Neuronal stem cell (in vitro differentiated cells): ENCODE measurements at regions not wholly inside any gene's neighbourhood (a gene's known extent, or its start where the extent isn't known, plus 50 kb on each side); places are given as distances from the start of the nearest gene placed in this dataset.

ENCODE experiments used
- DNase-seq: peaks from one replicate; pipeline ENCODE4 v3.0.0-alpha.2; 2013; ENCODE audit warnings: low spot score
- H2AFZ ChIP-seq: one replicate; pipeline ENCODE4 v1.6.1; 2013; ENCODE audit warnings: mild to moderate bottlenecking, low read length, inconsistent platforms
- H2AK5ac ChIP-seq: 2 replicates; pipeline ENCODE4 v1.6.1; 2013; ENCODE audit warnings: low read depth, mild to moderate bottlenecking, inconsistent platforms, low read length, moderate library complexity, mixed read lengths
- H2BK120ac ChIP-seq: 2 replicates; pipeline ENCODE4 v1.6.1; 2013; ENCODE audit warnings: low read depth, mild to moderate bottlenecking, inconsistent platforms, low read length, moderate library complexity, mixed read lengths
- H2BK12ac ChIP-seq: one replicate; pipeline ENCODE4 v1.6.1; 2013; ENCODE audit warnings: low read length, inconsistent platforms
- H2BK15ac ChIP-seq: 2 replicates; pipeline ENCODE4 v1.6.1; 2013; ENCODE audit warnings: mild to moderate bottlenecking, low read length, inconsistent platforms, mixed read lengths
- H2BK5ac ChIP-seq: one replicate; pipeline ENCODE4 v1.6.1; 2013; ENCODE audit warnings: inconsistent platforms, mild to moderate bottlenecking, low read length, moderate library complexity
- H3K14ac ChIP-seq: one replicate; pipeline ENCODE4 v1.6.1; 2013; ENCODE audit warnings: low read length, inconsistent platforms
- H3K18ac ChIP-seq: 2 replicates; pipeline ENCODE4 v1.6.1; 2013; ENCODE audit warnings: low read length, inconsistent platforms
- H3K23ac ChIP-seq: 2 replicates; pipeline ENCODE4 v1.6.1; 2013; ENCODE audit warnings: low read depth, mild to moderate bottlenecking, mixed read lengths, low read length, inconsistent platforms; ENCODE audit not compliant: poor library complexity
- H3K27ac ChIP-seq: replicated peaks from 3 replicates; pipeline ENCODE4 v1.5.1; 2013; ENCODE audit warnings: low read length, inconsistent platforms
- H3K27me3 ChIP-seq, 3 experiments: 2 replicates each; pipeline ENCODE4 v1.6.1; 2013; ENCODE audit warnings: low read length in 3 of 3, mild to moderate bottlenecking in 2 of 3, inconsistent platforms in 1 of 3, low read depth in 1 of 3, mixed read lengths in 1 of 3, moderate library complexity in 1 of 3; ENCODE audit not compliant: control insufficient read depth in 3 of 3, insufficient read depth in 3 of 3
- H3K36me3 ChIP-seq, 2 donors: replicated peaks in 1 of 2; 2 replicates each; pipeline ENCODE4 v1.6.1; 2013; ENCODE audit warnings: low read length in 2 of 2; ENCODE audit not compliant: control insufficient read depth in 2 of 2, insufficient read depth in 2 of 2
- H3K4ac ChIP-seq: 2 replicates; pipeline ENCODE4 v1.6.1; 2013; ENCODE audit warnings: inconsistent platforms, mild to moderate bottlenecking, low read length, moderate library complexity
- H3K4me1 ChIP-seq, 2 donors: 1 replicate in 1 of 2; 2 replicates in 1 of 2; pipeline ENCODE4 v1.6.1; 2013; ENCODE audit warnings: low read length in 2 of 2, low read depth in 1 of 2; ENCODE audit not compliant: control insufficient read depth in 2 of 2, insufficient read depth in 1 of 2
- H3K4me2 ChIP-seq: one replicate; pipeline ENCODE4 v1.6.1; 2013; ENCODE audit warnings: mild to moderate bottlenecking, low read length, inconsistent platforms; ENCODE audit not compliant: insufficient read depth, poor library complexity, severe bottlenecking
- H3K4me3 ChIP-seq, 2 donors: 2 replicates each; pipeline ENCODE4 v1.5.1; 2013; ENCODE audit warnings: low read length in 2 of 2, mild to moderate bottlenecking in 2 of 2, inconsistent platforms in 1 of 2, moderate library complexity in 1 of 2
- H3K79me1 ChIP-seq: one replicate; pipeline ENCODE4 v1.6.1; 2013; ENCODE audit warnings: low read depth, mild to moderate bottlenecking, inconsistent platforms, low read length, moderate library complexity
- H3K9ac ChIP-seq: one replicate; pipeline ENCODE4 v1.6.1; 2013; ENCODE audit warnings: mild to moderate bottlenecking, low read depth, low read length, inconsistent platforms; ENCODE audit not compliant: poor library complexity
- H3K9me3 ChIP-seq, 2 donors: replicated peaks in 1 of 2; 2 replicates each; pipeline versions ENCODE3 to v1.6.1; 2013; ENCODE audit warnings: low read length in 2 of 2, mild to moderate bottlenecking in 2 of 2, inconsistent platforms in 1 of 2, low read depth in 1 of 2, mixed read lengths in 1 of 2, moderate library complexity in 1 of 2; ENCODE audit not compliant: control insufficient read depth in 2 of 2, insufficient read depth in 1 of 2
- H4K8ac ChIP-seq: one replicate; pipeline ENCODE4 v1.6.1; 2013; ENCODE audit warnings: low read depth, mild to moderate bottlenecking, inconsistent platforms, low read length, moderate library complexity
- H4K91ac ChIP-seq: one replicate; pipeline ENCODE4 v1.6.1; 2013; ENCODE audit warnings: low read length, low read depth, mild to moderate bottlenecking, inconsistent platforms; ENCODE audit not compliant: poor library complexity
- WGBS, 2 donors: extraction: QIAGEN DNeasy Blood & Tissue Kit; methylation state at CpG; one replicate each; pipeline ENCODE4 v1.1.7; 2013; ENCODE audit warnings: missing lambda C conversion rate in 2 of 2, mixed read lengths in 1 of 2; ENCODE audit not compliant: insufficient read length in 2 of 2, insufficient replicate concordance in 1 of 2; ENCODE audit errors: extremely low coverage in 2 of 2; 5-methylcytosine and 5-hydroxymethylcytosine counted together

- no peak for DNase-seq
- no peak overlapping the region for H2BK5ac ChIP-seq
- no peaks in the 10 kb centered on the region for H3K79me1 ChIP-seq
- H3K36me3 ChIP-seq, result no peaks in the 10 kb centered on the region
- H2BK12ac ChIP-seq, result no peak overlapping the region
- H3K27ac ChIP-seq, result no peak overlapping the region
- no peak overlapping the region for H2AFZ ChIP-seq
- no peak overlapping the region for H3K18ac ChIP-seq
- H3K4me1 ChIP-seq, result peaks cover 0 to 7% of the 10 kb centered on the region in 2 donors
- no peaks in the 10 kb centered on the region for H3K27me3 ChIP-seq
- no peak overlapping the region for H3K23ac ChIP-seq
- H3K4me3 ChIP-seq, result no peak overlapping the region
- no peak overlapping the region for H3K9ac ChIP-seq
- no peak overlapping the region for H2AK5ac ChIP-seq
- no peak overlapping the region for H3K4ac ChIP-seq
- H2BK120ac ChIP-seq, result no peak overlapping the region
- H2BK15ac ChIP-seq, result no peak overlapping the region
- H3K4me2 ChIP-seq, result no peak overlapping the region
- H4K8ac ChIP-seq, result no peak overlapping the region
- no peak overlapping the region for H3K14ac ChIP-seq
- no peaks in the 10 kb centered on the region for H3K9me3 ChIP-seq
- no peak overlapping the region for H4K91ac ChIP-seq
- no CpG with 5 or more reads among the region's 1 CpG for WGBS, 2 donors
Measured at GRCh38 chr1:222931023-222931422, 116.2 kb downstream of the DISP1 start.

- Histone ChIP-seq H3K9ac (no peak overlapping the region), H3K4me1 (peaks cover 0 to 3% of the 10 kb centered on the region in 2 donors)
- no CpG with 5 or more reads among the region's 2 CpGs for WGBS, 2 donors
Measured at GRCh38 chr1:222933273-222933672, 118.4 kb downstream of the DISP1 start.

GRCh38 chr1:222935239-222935900 is 120.5 kb downstream of the DISP1 start:
- no peak overlapping the region for H3K4me3 ChIP-seq
- H3K9ac ChIP-seq, result no peak overlapping the region
- WGBS, 2 donors, result no CpG with 5 or more reads among the region's 3 CpGs
- no peak overlapping the region for H2BK5ac ChIP-seq
- no peaks in the 10 kb centered on the region for H3K9me3 ChIP-seq
- no peak overlapping the region for H4K8ac ChIP-seq
- H3K14ac ChIP-seq, result no peak overlapping the region
- peaks cover 0 to 2% of the 10 kb centered on the region in 2 donors for H3K4me1 ChIP-seq
- H2BK12ac ChIP-seq, result no peak overlapping the region
- no peak for DNase-seq
- no peak overlapping the region for H3K18ac ChIP-seq
- no peak overlapping the region for H3K23ac ChIP-seq
- H3K4ac ChIP-seq, result no peak overlapping the region
- H2AK5ac ChIP-seq, result no peak overlapping the region
- H4K91ac ChIP-seq, result peak overlapping the region; percentile 43
- no peak overlapping the region for H2BK15ac ChIP-seq
- H3K79me1 ChIP-seq, result no peaks in the 10 kb centered on the region
- no peak overlapping the region for H2AFZ ChIP-seq
- H3K27me3 ChIP-seq, result no peaks in the 10 kb centered on the region
- H3K27ac ChIP-seq, result no peak overlapping the region
- H3K4me2 ChIP-seq, result no peak overlapping the region
- no peaks in the 10 kb centered on the region for H3K36me3 ChIP-seq
- no peak overlapping the region for H2BK120ac ChIP-seq

More at GRCh38 chr1:222933273-222933672, 118.4 kb downstream of the DISP1 start:
- Histone ChIP-seq H2AFZ (no peak overlapping the region), H3K27me3 (no peaks in the 10 kb centered on the region), H3K4me3 (no peak overlapping the region), H3K4ac (no peak overlapping the region), H4K8ac (no peak overlapping the region), H2BK15ac (no peak overlapping the region), H3K79me1 (no peaks in the 10 kb centered on the region), H2AK5ac (no peak overlapping the region), H3K9me3 (no peaks in the 10 kb centered on the region), H3K27ac (no peak overlapping the region), H3K36me3 (no peaks in the 10 kb centered on the region), H2BK5ac (no peak overlapping the region), H3K18ac (no peak overlapping the region), H2BK120ac (no peak overlapping the region), H3K14ac (no peak overlapping the region), H4K91ac (no peak overlapping the region), H3K23ac (no peak overlapping the region), H3K4me2 (no peak overlapping the region), H2BK12ac (no peak overlapping the region)
- no peak for DNase-seq

GRCh38 chr1:222936042-222936441 is 121.2 kb downstream of the DISP1 start:
- Histone ChIP-seq H4K91ac (no peak overlapping the region), H3K4me2 (no peak overlapping the region), H2AK5ac (no peak overlapping the region), H2BK12ac (no peak overlapping the region), H2BK120ac (no peak overlapping the region), H2BK15ac (no peak overlapping the region), H3K79me1 (no peaks in the 10 kb centered on the region), H3K4me1 (peaks cover 0 to 2% of the 10 kb centered on the region in 2 donors), H3K14ac (no peak overlapping the region), H3K36me3 (no peaks in the 10 kb centered on the region), H3K9ac (no peak overlapping the region), H2BK5ac (no peak overlapping the region), H4K8ac (no peak overlapping the region), H3K18ac (no peak overlapping the region), H3K9me3 (no peaks in the 10 kb centered on the region), H3K27ac (no peak overlapping the region), H3K23ac (no peak overlapping the region), H3K27me3 (no peaks in the 10 kb centered on the region), H3K4ac (no peak overlapping the region), H3K4me3 (no peak overlapping the region), H2AFZ (no peak overlapping the region)
- no peak for DNase-seq
- WGBS, 2 donors, result no CpG with 5 or more reads among the region's 2 CpGs
